Ureter (tissue), 1 donor: ENCODE measurements at regions not wholly inside any gene's neighbourhood (a gene's known extent, or its start where the extent isn't known, plus 50 kb on each side); places are given as distances from the start of the nearest gene placed in this dataset.

Experiments
- DNase-seq: peaks from one replicate; pipeline ENCODE4 v3.0.0-alpha.2; 2020; ENCODE audit warnings: low spot score
- donor health status: DM: yes; HTN: yes; CAD: no.

GRCh38 chr1:30609336-30609998 is 113.9 kb downstream of the MATN1 start:
- DNase-seq: peak; percentile 26

DNA sequence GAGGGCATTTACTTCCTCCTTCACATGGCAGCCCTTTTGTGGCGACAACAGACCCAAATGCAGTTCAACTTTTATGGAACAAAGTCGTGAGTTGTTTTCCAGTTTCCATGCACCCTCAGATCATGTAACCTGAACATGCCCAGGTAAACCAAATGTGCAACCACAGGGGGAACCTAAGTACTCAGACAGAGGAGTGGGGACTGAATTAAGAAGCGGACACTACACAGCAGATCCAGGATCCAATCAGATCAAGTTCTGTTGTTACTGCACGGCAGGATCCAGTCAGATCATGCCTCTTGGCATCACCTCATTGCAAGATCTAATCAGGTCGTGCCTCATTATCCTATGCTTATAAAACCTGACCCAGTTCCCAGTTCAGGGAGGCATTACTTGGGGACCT is 115.7 kb downstream of the MATN1 start:
- DNase-seq: no peak

GRCh38 chr1:30606166-30606565 is 117.2 kb downstream of the MATN1 start:
- DNase-seq: no peak

DNA sequence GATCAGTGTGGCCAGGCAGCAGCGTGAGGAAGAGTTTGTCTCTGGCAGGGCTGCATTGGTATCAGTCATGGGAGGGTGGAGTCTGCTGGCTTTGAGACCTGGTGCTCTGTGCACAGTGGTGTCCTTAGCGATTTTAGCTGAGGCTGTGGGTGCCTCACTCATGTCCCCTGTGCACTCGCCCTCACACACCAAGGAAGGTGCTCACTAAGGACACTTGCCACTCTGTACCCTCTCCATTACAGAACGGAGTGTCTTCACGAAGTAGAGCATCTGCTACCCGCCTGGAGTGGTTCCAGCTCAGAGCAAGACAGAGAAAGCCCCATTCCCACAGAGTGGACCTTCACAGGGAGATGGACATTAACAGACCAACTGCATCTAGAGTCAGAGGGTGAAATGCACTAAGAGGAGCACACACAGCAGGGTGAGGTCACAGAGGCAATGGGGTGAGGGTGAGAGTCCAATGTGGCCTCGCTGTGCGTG is 117.9 kb downstream of the MATN1 start:
- DNase-seq: no peak

GRCh38 chr1:30604801-30605440 is 118.5 kb downstream of the MATN1 start:
- DNase-seq: no peak

GRCh38 chr1:30603081-30603858 is 120.1 kb downstream of the MATN1 start:
- DNase-seq: no peak

DNA sequence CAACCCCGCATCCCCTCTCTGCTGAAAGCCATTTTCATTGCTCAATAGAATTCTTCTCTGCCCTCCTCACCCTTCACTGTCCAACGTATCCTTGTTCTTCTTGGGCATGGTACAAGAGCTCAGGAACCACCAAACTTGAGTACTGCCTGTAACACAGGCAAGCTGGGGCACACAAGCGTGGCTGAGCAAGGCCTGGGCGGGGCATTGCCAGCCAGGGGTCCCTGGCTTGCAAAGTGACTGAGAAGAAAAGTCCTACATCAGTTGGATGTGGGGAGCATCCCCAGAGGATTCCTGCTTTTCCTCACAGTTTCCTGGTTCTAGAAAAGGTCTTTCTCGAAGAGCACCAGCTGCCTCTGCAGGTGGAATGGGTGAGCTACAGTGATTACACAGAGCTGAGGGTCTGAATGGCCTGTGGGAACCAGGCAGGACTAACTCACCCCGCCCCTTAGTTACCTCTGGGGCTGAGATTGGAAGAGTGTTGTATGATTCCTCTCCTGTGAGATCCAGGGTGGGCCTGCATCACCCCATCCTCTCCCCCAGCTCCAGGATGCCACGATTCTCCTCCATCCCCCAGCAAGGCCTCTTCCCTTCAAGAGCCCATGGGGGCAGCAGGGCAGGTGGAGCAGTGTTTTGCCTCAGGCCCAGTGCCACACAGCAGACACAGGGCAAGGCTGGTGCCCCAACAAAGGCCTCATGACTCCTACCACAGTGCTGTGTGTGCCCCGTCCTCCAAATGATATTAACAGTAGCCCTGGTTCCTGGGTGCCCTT is 121.9 kb downstream of the MATN1 start:
- DNase-seq: no peak

- DNase-seq: no peak
These were observed 122.7 kb downstream of the MATN1 start for GRCh38 chr1:30600706-30601105.

GRCh38 chr1:30600258-30600657 is 123.1 kb downstream of the MATN1 start:
- DNase-seq: no peak

- DNase-seq: no peak
These were observed 123.7 kb downstream of the MATN1 start for GRCh38 chr1:30599721-30600120.

- no peak for DNase-seq
These were observed 124.7 kb downstream of the MATN1 start for GRCh38 chr1:30598571-30599114.

DNA sequence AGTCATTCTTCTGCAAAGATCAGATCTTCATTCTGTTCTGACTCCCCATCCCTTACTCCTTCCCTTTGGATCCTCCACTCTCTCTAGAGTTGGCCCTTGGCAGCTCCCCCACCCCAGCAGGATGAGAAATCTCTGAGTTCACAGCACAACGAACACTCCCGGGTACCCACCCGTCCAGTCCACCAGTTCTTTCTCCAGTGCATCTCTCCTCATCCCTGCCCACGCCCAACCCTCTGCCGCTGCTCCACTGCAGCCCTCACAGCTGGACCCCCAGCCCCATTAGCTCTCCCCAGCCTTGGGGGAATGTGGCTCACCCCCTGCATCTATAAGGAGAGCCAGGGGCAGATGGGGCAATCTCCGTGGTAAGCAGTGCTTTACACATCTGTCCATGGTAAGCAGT is 125.7 kb downstream of the MATN1 start:
- DNase-seq: no peak

GRCh38 chr1:30596891-30597290 is 126.5 kb downstream of the MATN1 start:
- DNase-seq: no peak

GRCh38 chr1:30596470-30596869 is 126.9 kb downstream of the MATN1 start:
- no peak for DNase-seq

DNA sequence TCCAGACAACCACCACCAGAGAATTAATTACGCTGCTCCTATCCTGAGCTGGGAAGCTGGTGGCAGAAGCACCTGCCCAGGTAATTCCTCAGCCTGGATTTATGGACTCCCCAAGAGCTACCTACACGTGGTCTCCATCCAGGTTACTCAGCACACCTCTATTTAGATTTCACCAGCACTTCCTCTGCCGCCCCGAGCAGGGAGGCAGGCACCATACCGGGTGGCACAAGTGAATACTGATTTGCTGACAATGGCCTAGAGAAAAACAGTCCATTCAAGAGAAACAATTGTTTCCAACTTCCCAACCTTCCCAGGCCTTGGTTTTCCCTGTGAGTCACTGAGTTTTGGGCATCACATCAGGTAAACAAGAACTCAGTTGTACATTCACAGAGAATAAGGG is 134.3 kb downstream of the MATN1 start:
- no peak for DNase-seq

- no peak for DNase-seq
These were observed 134.9 kb downstream of the MATN1 start for GRCh38 chr1:30588311-30589073.

DNA sequence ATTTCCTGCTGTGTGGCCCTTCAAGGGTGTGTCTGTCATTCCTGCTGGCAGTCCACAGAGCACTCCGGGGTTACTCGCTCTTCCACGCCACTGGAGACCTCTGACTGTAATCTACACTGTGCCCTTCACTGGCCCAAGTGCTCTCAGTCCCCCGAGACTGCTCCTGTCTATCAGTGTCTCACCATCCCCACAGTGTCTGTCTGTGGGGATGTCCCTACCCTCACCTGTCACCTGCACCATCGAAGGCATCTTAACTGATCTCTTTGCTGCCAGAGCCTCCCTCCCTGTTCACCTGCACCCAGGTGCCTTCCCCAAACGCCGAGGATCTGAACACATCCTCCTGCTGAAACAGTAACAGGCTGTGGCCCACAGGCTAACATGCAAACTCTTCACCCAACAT is 136.7 kb downstream of the MATN1 start:
- no peak for DNase-seq

- DNase-seq: no peak
These were observed 143.8 kb downstream of the MATN1 start for GRCh38 chr1:30579580-30579979.

- no peak for DNase-seq
These were observed 148.3 kb downstream of the MATN1 start for GRCh38 chr1:30575066-30575465.

- DNase-seq: no peak
These were observed 151.2 kb downstream of the MATN1 start for GRCh38 chr1:30572192-30572591.

DNA sequence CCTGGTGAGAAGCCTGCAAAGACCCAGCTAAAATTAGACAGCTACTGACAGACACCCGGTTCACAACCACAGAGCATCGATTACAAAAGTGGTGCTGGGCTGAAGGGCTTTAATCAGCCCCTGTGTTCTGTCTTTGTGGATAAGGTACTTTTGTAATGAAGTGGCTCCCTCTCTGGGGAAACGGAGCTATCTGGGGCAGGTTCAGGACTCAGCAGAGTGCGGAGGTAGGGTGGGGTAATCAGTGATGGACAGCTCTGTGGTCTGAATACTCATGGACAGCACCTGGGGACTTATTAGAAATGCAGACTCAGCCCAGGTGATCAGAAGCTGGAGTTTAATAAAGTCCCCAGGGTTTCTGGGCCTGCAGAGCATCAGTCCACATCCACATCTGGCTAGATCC is 152.0 kb downstream of the MATN1 start:
- DNase-seq: no peak
